Omental fat pad (tissue), 3 donors: ENCODE measurements at regions not wholly inside any gene's neighbourhood (a gene's known extent, or its start where the extent isn't known, plus 50 kb on each side); places are given as distances from the start of the nearest gene placed in this dataset.

ENCODE experiments used
- ATAC-seq: fragments of 150-250 bp; one replicate; pipeline ENCODE4 v1.9.1; 2016; ENCODE audit warnings: mild to moderate bottlenecking, moderate library complexity; ENCODE audit not compliant: low FRiP score
- DNase-seq: peaks from one replicate; pipeline ENCODE4 v3.0.0-alpha.2; 2019; ENCODE audit warnings: low spot score
- TF ChIP-seq, protein P1 (sequence below), 3 donors: fragments of 450-650 bp; IDR thresholded peaks; one replicate each; pipeline ENCODE4 v1.5.1; 2016 to 2017; ENCODE audit warnings: antibody characterized with exemption in 3 of 3, mild to moderate bottlenecking in 3 of 3, moderate library complexity in 2 of 3

DNA sequence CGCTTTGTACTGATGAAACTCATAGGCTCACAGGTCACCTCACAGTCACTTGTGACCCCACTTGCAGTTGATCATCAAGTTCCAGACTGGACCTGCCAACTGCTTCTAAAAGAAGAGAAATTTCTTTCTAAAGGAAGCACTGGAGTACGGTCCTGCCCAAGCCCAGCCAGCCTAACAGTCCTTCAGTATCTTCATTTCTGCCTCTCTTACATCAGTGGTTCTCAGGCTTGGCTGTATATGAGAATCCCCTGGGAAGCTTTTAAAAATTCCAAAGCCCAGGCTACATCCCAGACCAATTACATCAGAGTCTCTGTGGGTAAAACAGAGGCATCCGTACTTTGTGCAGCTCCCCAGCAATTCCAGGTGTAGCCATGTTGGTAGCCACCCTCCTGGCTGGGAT, 282.1 kb downstream of the NFIB start:
- DNase-seq (no peak), ATAC-seq (no peak)
- TF ChIP-seq, protein P1, sequence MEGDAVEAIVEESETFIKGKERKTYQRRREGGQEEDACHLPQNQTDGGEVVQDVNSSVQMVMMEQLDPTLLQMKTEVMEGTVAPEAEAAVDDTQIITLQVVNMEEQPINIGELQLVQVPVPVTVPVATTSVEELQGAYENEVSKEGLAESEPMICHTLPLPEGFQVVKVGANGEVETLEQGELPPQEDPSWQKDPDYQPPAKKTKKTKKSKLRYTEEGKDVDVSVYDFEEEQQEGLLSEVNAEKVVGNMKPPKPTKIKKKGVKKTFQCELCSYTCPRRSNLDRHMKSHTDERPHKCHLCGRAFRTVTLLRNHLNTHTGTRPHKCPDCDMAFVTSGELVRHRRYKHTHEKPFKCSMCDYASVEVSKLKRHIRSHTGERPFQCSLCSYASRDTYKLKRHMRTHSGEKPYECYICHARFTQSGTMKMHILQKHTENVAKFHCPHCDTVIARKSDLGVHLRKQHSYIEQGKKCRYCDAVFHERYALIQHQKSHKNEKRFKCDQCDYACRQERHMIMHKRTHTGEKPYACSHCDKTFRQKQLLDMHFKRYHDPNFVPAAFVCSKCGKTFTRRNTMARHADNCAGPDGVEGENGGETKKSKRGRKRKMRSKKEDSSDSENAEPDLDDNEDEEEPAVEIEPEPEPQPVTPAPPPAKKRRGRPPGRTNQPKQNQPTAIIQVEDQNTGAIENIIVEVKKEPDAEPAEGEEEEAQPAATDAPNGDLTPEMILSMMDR (IDR thresholded peaks at IDR 0.05): no peak

DNA sequence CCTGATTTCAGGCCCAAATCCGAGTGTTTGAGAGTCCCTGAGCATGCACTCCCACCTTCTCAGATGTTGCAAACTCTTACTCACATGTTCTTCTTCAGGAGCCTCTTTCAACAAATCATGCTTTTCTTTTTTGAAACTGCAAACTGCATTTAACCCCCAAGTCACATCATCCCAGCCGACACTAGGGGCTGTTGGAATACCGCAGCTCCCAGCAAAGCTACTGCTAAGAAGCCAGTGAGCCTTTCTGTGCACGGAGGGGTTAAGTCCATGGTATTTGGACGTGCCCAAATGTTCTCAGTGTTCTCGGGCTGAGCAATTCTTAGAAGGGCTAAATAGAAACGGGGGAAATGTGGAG, 282.9 kb downstream of the NFIB start:
- no peak for DNase-seq
- TF ChIP-seq, protein P1 (IDR thresholded peaks at IDR 0.05): no peak
- peak; percentile 72 for ATAC-seq

DNA sequence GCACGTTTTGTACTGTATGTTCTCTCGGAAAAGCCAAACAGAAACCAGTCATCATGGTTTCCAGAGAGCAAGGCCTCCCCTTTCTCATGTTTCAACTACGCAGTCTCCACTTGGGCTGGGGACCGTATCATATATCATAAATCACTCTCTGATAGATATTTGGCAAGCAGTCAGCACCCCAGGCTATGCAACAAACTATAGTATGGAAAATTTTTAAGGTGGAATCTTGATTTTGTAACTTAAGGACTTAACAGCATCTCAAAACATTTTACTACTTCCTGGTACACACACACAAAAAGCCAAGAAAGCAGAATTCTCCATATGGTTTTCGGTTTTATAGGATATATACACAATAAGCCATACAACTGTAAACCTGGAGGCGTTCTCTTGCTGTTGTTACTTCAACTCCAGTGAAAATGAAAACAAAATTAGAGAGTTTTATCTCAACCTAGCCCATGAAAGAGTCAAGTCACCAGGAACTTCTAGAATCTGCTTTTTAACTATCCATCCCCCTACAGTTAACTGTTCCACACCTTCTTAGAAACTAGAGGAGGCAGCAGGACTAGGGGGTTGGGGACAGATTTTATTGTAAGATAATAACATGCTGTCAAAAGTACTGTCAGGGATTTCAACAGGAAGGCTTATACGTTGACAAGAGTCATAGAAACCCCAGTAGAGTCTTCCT, 283.4 kb downstream of the NFIB start:
- TF ChIP-seq, protein P1 (IDR thresholded peaks at IDR 0.05): no peak
- ATAC-seq (peak; percentile 52), DNase-seq (no peak)

DNA sequence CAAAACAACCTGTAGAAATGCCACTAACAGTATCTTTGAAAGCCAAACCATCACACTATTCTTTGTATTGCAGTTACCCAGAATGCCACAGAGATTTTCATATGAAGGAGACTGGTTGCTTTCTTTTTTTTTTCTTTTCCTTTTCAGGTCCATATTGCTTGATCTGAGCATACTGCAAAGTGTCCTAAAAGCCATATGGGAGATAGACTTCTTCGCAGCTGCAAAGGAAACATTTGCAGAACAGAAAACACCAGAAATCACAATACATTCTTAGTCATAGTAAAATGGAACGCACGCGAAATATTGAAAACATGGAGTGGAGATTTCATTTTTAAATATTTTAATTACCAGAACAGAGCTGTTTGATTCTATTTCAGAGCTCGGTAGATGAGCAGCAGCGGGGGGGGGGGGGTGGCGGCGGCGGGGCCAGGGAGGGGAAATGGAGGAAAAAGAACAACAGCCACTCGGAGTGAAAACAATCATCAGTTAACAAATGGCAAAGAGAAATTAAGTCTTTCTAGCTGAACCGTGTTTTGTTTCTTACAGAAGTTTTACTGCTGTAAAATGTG, 284.1 kb downstream of the NFIB start:
- DNase-seq: no peak
- no peak for ATAC-seq
- TF ChIP-seq, protein P1 (IDR thresholded peaks at IDR 0.05): no peak

DNA sequence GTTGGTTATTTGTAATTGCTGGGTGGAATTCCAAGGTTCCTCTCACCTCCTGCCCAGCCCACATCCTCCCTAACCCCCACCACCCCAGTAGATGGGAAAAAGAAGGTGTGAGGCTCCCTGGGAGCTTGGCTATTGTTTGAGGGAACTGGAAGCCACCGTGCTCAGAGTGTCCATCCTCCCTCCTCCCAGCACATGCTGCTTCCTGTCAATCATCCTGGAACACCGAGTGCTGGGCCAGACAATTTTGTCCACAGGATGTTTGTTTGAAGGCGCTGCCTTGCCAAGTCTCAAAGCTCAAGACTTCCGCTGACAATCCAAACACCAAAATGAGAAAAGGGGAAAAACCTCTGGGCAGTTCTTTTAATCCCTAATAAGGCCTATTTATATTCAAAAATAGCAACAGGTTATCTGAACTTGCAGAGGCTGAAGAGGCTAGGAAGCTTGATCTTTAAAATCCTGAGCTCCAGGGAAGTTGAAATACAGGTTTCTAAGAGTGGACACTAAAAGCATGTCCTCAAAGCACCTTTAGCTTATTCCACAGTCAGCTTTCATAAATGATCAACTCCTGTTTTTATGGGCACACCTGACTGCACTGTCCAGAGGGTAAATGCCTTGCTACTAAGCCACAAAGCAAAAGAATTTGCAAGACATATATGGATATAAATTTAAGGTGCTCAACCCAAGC, 286.7 kb downstream of the NFIB start:
- ATAC-seq (no peak), DNase-seq (no peak)
- TF ChIP-seq, protein P1 (IDR thresholded peaks at IDR 0.05): no peak

DNA sequence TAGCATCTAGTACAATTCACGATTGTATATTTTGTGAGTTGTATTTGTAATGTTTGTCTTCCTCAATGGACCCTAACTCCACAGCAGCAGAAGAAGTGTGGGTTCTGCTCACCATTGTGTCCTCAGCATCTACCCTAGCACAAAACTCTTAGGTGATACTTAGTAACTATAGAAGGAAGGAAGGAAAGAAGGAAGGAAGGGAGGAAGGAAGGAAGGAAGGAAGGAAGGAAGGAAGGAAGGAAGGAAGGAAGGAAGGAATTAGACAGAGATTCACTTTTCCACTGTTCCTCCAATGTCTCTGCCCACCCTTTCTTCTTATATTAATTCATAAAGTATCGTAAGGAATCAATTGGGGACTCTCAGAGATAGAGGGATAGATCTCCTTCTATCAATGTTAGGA, 288.2 kb downstream of the NFIB start:
- DNase-seq: no peak
- ATAC-seq: no peak
- TF ChIP-seq, protein P1 (IDR thresholded peaks at IDR 0.05): no peak

DNA sequence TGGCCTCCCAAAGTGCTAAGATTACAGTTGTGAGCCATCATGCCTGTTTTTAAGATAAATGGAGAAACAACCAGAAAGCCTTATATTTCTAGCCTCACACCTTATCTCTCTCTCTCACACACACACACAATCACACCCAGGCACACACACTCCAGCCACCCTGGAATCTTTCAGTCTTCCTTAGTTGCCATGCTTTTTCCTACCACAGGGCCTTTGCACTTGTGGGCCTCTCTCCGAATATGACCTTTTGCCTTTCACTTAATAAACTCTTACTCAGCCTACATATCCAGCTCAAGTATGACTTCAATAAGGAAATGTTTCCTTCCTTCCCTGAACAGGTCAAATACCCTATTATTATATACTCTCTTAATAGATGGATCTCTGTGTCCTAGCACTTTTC, 290.7 kb downstream of the NFIB start:
- ATAC-seq (no peak), DNase-seq (no peak)
- TF ChIP-seq, protein P1 (IDR thresholded peaks at IDR 0.05): no peak
